BE2C (cell line): ENCODE measurements at regions not wholly inside any gene's neighbourhood (a gene's known extent, or its start where the extent isn't known, plus 50 kb on each side); places are given as distances from the start of the nearest gene placed in this dataset.

Source experiments
- DNase-seq: peaks from one replicate; pipeline ENCODE4 v3.0.0-alpha.2; 2020
- H3K27me3 ChIP-seq: fragments of 250-450 bp; sonication (Bioruptor Pico); 2 replicates; pipeline ENCODE4 v1.5.1; 2020; ENCODE audit warnings: mild to moderate bottlenecking
- H3K36me3 ChIP-seq: fragments of 250-450 bp; sonication (Bioruptor Pico); 2 replicates; pipeline ENCODE4 v1.5.1; 2020; ENCODE audit warnings: mild to moderate bottlenecking
- H3K4me1 ChIP-seq: fragments of 250-450 bp; sonication (Bioruptor Pico); 2 replicates; pipeline ENCODE4 v1.5.1; 2020
- H3K4me3 ChIP-seq: 2 replicates; pipeline ENCODE4 v1.5.1; 2011; ENCODE audit warnings: low read depth, low read length
- H3K9me3 ChIP-seq: fragments of 250-450 bp; sonication (Bioruptor Pico); 2 replicates; pipeline ENCODE4 v1.5.1; 2020
- CTCF ChIP-seq: IDR thresholded peaks from 2 replicates; pipeline ENCODE4 v1.5.1; 2012; ENCODE audit warnings: mild to moderate bottlenecking, low read depth, low read length

GRCh38 chr9:105954517-105954916 lies 260.2 kb downstream of the TMEM38B start:
- peaks cover 2% of the 10 kb centered on the region; the same call in 1 of the 2 replicates for H3K9me3 ChIP-seq
- H3K4me3 ChIP-seq, result no peak overlapping the region
- H3K27me3 ChIP-seq, result no peaks in the 10 kb centered on the region
- H3K36me3 ChIP-seq, result no peaks in the 10 kb centered on the region
- H3K4me1 ChIP-seq, result no peaks in the 10 kb centered on the region
- no peak for TF ChIP-seq CTCF
- no peak for DNase-seq

GRCh38 chr9:105957830-105958229 lies 263.5 kb downstream of the TMEM38B start:
- no peaks in the 10 kb centered on the region for H3K9me3 ChIP-seq

GRCh38 chr9:105958587-105958986 lies 264.2 kb downstream of the TMEM38B start:
- no peak for TF ChIP-seq CTCF
- H3K4me3 ChIP-seq, result no peak overlapping the region
- no peaks in the 10 kb centered on the region for H3K27me3 ChIP-seq
- no peaks in the 10 kb centered on the region for H3K4me1 ChIP-seq
- no peak for DNase-seq
- H3K9me3 ChIP-seq, result no peaks in the 10 kb centered on the region
- H3K36me3 ChIP-seq, result no peaks in the 10 kb centered on the region

More at GRCh38 chr9:105957830-105958229, 263.5 kb downstream of the TMEM38B start:
- no peaks in the 10 kb centered on the region for H3K4me1 ChIP-seq
- no peaks in the 10 kb centered on the region for H3K36me3 ChIP-seq
- no peak for TF ChIP-seq CTCF
- no peak overlapping the region for H3K4me3 ChIP-seq
- no peak for DNase-seq
- H3K27me3 ChIP-seq, result no peaks in the 10 kb centered on the region

- no peak for TF ChIP-seq CTCF
Observed at GRCh38 chr9:105959531-105959930, 265.2 kb downstream of the TMEM38B start.

GRCh38 chr9:105963343-105964099 lies 269.2 kb downstream of the TMEM38B start:
- no peak for DNase-seq
- H3K4me3 ChIP-seq, result no peak overlapping the region
- TF ChIP-seq CTCF, result no peak
- no peaks in the 10 kb centered on the region for H3K9me3 ChIP-seq
- H3K36me3 ChIP-seq, result no peaks in the 10 kb centered on the region
- no peaks in the 10 kb centered on the region for H3K4me1 ChIP-seq
- H3K27me3 ChIP-seq, result no peaks in the 10 kb centered on the region

More at GRCh38 chr9:105959531-105959930, 265.2 kb downstream of the TMEM38B start:
- H3K36me3 ChIP-seq, result no peaks in the 10 kb centered on the region
- H3K9me3 ChIP-seq, result no peaks in the 10 kb centered on the region
- no peaks in the 10 kb centered on the region for H3K4me1 ChIP-seq
- DNase-seq, result no peak
- H3K27me3 ChIP-seq, result no peaks in the 10 kb centered on the region
- H3K4me3 ChIP-seq, result no peak overlapping the region

GRCh38 chr9:105964156-105964555 lies 269.8 kb downstream of the TMEM38B start:
- Histone ChIP-seq H3K9me3 (no peaks in the 10 kb centered on the region), H3K4me3 (no peak overlapping the region), H3K36me3 (no peaks in the 10 kb centered on the region), H3K27me3 (no peaks in the 10 kb centered on the region), H3K4me1 (no peaks in the 10 kb centered on the region)
- DNase-seq, result no peak
- TF ChIP-seq CTCF, result no peak
